ENCODE measurements at regions not wholly inside any gene's neighbourhood (a gene's known extent, or its start where the extent isn't known, plus 50 kb on each side); places are given as distances from the start of the nearest gene placed in this dataset.
"Not testable (repeated sequence)": the region's sequence is repeated elsewhere in the genome, so short reads cannot be mapped to it uniquely, and the experiment has no call there.

DNA sequence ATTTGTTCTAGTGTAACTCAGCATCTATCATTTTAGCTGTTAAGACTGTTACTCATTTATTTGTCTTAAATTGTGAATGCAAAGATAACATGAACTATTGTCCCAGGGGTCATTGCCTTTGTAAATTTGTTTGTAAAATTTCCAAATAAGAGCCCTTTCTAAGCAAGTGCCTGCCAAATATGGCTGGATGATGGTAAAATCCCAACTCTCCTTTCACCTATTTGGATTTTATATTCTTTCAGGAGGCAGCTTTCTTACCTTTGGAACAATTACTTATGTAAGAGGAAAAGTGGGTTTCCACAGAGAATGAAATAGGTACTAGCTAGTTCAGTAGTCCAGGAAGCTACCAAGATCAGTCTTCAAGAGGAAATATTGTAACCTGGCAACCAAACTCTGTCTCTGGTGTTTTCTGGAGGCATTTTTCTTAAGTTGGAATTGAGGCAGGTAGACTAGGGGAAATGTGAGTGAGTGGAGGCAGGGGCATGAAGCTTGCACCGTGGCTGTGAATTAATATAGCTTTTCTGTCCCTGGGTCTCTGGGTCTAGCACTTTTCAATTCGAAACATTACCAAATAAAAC is 88.5 kb upstream of the XIST start:
- no peak for DNase-seq

GRCh38 chrX:73937843-73938242 is 85.3 kb upstream of the XIST start:
- not testable (repeated sequence) for DNase-seq

DNA sequence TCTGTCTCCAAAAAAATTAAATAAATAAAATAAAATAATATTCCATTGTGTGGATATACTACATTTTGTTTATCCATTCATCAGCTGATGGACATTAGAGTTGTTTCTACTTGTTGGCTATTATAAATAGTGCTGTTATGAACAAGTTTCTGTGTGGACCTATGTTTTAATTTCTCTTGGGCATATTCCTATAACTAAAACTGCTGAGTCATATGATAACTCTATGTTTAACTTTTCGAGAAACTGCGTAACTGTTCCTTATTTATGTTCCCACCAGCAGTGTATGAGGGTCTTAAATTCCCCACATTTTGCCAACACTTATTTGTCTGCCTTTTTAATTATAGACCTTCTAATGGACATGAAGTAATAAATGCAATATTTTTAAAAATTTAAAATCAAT is 80.0 kb upstream of the XIST start:
- DNase-seq, result no peak

- DNase-seq, result no peak
These were observed 77.8 kb upstream of the XIST start for GRCh38 chrX:73930300-73930699.

- DNase-seq, result no peak
These were observed 70.4 kb upstream of the XIST start for GRCh38 chrX:73922856-73923455.

GRCh38 chrX:73916931-73917667 is 64.6 kb upstream of the XIST start:
- no peak for DNase-seq

DNA sequence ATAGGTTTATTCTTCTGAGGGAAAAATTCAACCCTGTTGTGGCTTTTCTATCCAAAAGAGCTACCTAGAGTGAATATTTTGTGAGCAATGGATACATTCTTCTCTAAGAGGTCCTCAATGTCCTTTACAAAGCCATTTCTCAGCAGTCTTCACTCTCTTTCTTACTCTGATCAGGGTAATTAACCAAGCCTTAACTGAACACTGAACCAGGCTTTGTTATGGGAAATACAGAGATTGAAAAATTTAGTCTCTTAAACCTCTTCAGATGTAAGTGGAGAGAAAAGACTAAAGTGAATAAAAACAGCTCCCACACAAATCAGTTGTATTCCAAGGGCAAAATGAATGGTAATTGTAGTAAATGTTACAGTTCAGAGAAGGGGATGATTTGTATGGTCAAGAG is 64.0 kb upstream of the XIST start:
- no peak for DNase-seq

DNA sequence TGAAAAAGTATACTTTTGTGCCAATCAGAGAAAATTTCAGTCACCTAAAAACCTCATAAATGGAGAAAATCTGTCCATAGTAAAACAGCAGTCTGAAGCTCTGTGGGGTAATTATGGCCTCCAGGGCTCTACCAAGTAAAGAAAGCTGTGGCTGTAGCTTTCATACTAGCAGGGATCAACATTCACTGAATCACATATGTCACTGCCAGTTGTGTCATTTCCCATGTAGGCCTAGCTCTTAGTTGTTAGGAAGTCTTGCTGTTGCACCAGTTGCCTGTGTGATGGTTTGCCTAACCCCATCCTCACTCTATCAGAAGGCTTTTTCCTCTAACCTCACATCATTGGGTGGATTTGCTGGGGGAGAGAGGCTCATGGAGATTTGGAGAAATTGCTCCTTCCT is 62.3 kb upstream of the XIST start:
- not testable (repeated sequence) for DNase-seq

DNA sequence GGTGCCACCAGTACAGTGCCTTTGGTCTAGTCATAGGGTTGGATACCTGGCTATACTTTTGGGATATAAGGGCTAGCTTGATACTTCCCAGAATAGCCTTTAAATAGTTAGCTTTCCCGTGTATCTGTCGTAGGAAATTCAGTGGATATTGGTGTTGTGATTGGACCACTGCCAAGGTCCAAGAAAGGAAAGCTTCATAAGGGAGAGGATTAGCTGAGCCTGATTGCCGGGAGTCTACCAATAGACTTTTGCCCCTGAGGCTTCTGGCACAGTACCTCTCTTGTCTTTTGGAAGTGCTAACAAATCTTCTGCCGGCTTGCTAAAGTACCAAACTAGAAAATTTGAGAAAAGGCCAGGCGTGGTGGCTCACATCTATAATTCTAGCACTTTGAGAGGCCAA is 61.1 kb upstream of the XIST start:
- DNase-seq, result no peak

DNA sequence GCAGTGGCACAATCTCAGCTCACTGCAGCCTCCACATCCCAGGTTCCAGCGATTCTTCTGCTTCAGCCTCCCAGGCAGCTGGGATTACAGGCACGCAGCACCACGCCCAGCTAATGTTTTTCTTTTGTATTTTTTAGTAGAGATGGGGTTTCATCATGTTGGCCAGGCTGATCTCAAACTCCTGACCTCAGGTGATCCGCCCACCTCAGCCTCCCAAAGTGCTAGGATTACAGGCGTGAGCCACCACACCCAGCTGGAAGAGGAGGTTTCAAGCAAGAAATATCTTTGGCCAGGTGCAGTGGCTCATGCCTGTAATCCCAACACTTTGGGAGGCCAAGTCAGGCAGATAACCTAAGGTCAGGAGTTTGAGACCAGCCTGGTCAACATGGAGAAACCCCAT is 59.4 kb upstream of the XIST start:
- not testable (repeated sequence) for DNase-seq

DNA sequence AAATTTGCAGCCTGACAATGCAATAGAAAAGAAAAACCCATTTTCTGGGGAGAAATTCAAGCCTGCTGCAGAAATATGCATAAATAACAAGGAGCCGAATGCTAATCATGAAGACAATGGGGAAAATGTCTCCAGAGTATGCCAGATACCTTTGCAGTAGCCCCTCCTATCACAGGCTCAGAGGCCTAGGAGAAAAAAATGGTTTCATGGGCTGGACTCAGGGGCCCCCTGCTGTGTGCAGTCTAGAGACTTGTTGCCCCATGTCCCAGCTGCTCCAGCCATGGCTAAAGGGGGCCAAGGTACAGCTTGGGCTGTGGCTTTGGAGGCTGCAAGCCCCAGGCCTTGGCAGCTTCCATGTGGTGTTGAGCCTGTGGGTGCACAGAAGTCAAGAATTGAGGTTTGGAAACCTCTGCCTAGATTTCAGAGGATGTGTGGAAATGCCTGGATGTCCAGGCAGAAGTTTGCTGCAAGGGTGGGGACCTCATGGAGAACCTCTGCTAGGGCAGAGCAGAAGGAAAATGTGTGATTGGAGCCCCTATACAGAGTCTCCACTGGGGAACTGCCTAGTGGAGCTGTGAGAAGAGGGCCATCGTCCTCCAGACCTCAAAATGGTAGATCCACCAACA is 53.3 kb upstream of the XIST start:
- not testable (repeated sequence) for DNase-seq

DNA sequence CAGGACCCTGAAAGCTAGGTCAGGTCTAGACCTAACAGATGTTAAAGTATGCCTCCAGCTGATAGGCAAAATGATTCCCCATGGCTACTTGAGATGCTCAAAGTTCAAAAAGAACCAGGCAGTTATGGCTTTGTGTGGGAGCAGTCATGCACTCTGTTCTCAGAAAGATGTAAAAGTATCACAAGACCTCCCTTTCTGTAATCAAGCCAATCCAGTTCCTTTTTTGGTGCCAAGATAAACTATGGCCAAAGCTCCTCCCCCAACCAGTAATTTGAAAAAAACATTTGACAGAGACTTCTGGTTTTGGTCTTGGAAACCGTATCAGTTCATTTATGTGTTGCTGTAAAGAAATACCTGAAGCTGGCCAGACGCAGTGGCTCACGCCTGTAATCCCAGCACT is 51.4 kb upstream of the XIST start:
- DNase-seq, result no peak
